ENCODE measurements at regions not wholly inside any gene's neighbourhood (a gene's known extent, or its start where the extent isn't known, plus 50 kb on each side); places are given as distances from the start of the nearest gene placed in this dataset.

DNA sequence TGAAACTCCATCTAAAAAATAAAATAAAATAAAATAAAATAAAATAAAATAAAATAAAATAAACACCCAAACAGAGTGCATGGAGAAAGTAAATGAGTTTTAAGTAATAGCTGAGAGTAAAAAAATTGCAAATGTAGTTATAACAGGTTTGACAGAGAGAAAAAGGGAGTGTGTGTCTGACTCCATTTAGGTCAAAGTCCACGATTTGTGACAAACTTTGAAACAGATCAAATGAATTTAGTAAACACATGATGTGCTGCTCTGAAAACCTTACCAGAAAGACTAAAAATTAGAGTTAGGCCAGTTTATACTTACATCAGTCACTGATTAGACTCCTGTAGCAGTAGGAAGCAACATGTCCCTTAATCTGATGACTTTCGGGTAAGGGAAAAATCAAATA lies 346.6 kb downstream of the PARP8 start:
- Histone ChIP-seq H3K27me3 (replicated peaks in 1 of 2; ENCODE audit: control insufficient read depth in 2 of 2, insufficient read depth in 2 of 2, low read length in 1 of 2) (no peaks in the 10 kb centered on the region), H3K9me3 (replicated peaks; ENCODE audit: control insufficient read depth, insufficient read depth, low read length) (no peaks in the 10 kb centered on the region), H3K79me2 (ENCODE audit: control insufficient read depth, insufficient read depth, low read length) (no peaks in the 10 kb centered on the region), H3K4me3 (no peak overlapping the region), H2AFZ (ENCODE audit: control insufficient read depth, low read depth, low read length) (no peak overlapping the region), H3K9ac (ENCODE audit: control insufficient read depth, insufficient read depth, low read length) (no peak overlapping the region), H3K27ac (ENCODE audit: control insufficient read depth, insufficient read depth) (no peak overlapping the region), H3K36me3 (ENCODE audit: control insufficient read depth in 2 of 2, insufficient read depth in 2 of 2, low read length in 1 of 2) (no peaks in the 10 kb centered on the region), H4K20me1 (ENCODE audit: control insufficient read depth, insufficient read depth) (no peaks in the 10 kb centered on the region), H3K4me1 (ENCODE audit: control insufficient read depth, insufficient read depth, low read length) (no peaks in the 10 kb centered on the region), H3K4me2 (ENCODE audit: control insufficient read depth, insufficient read depth) (no peak overlapping the region)
- BruUV-seq (replicated peaks) = no TSS peak
- intact Hi-C loops (cut with micrococcal nuclease; ENCODE audit: unreplicated experiment) = no loop called here
- ATAC-seq = no peak
- ChIA-PET SMC1A (ENCODE audit: uncharacterized antibody, unreplicated experiment) (no interaction called here), POLR2A (no interaction called here), CTCF (interaction anchor here (0.6 kb wide), 1 partner anchor 1889 kb away, joined by 3 read pairs; no protein-coding TSS in a partner anchor), RAD21 (ENCODE audit: unreplicated experiment) (no interaction called here)
- WGBS (ENCODE audit: insufficient coverage, insufficient replicate concordance, low lambda C conversion rate, missing lambda C conversion rate) = 52% methylated on average over 2 of the region's 2 CpGs
- in situ Hi-C loops (cut with MboI) = no loop called here
- FAIRE-seq = no peak
- DNase-seq (ENCODE audit: low read depth, low spot score) = no peak
- TF ChIP-seq ZNF207 (IDR thresholded peaks at IDR 0.05; ENCODE audit: borderline replicate concordance) = no peak
- no peak for TF ChIP-seq REST (IDR thresholded peaks at IDR 0.05; ENCODE audit: low read depth, low read length)
- no peak for TF ChIP-seq STAT1 (conservative IDR thresholded peaks at IDR 0.05)
- no peak for TF ChIP-seq SRF (IDR thresholded peaks at IDR 0.05; ENCODE audit: low read depth in 2 of 2, low read length in 2 of 2)
- no peak for TF ChIP-seq SMAD5 (IDR thresholded peaks at IDR 0.05; ENCODE audit: low read depth)
- TF ChIP-seq, protein P1, sequence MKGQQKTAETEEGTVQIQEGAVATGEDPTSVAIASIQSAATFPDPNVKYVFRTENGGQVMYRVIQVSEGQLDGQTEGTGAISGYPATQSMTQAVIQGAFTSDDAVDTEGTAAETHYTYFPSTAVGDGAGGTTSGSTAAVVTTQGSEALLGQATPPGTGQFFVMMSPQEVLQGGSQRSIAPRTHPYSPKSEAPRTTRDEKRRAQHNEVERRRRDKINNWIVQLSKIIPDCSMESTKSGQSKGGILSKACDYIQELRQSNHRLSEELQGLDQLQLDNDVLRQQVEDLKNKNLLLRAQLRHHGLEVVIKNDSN (IDR thresholded peaks at IDR 0.05; ENCODE audit: borderline replicate concordance, extremely low read length, insufficient read depth, low read depth, low read length) = no peak
- TF ChIP-seq BHLHE40 (IDR thresholded peaks at IDR 0.05; ENCODE audit: borderline replicate concordance in 1 of 2, low read depth in 2 of 2, low read length in 1 of 2) = no peak
- TF ChIP-seq HCFC1 (IDR thresholded peaks at IDR 0.05; ENCODE audit: low read length) = no peak
- TF ChIP-seq DPF2 (IDR thresholded peaks at IDR 0.05) = no peak
- TF ChIP-seq, protein P2, sequence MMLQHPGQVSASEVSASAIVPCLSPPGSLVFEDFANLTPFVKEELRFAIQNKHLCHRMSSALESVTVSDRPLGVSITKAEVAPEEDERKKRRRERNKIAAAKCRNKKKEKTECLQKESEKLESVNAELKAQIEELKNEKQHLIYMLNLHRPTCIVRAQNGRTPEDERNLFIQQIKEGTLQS (IDR thresholded peaks at IDR 0.05; ENCODE audit: borderline replicate concordance, extremely low read depth, low read depth, low read length) = no peak
- no peak for TF ChIP-seq RFX5 (IDR thresholded peaks at IDR 0.05; ENCODE audit: low read depth, low read length)
- no peak for TF ChIP-seq IRF4 (IDR thresholded peaks at IDR 0.05; ENCODE audit: low read depth, low read length)
- TF ChIP-seq, protein P3, sequence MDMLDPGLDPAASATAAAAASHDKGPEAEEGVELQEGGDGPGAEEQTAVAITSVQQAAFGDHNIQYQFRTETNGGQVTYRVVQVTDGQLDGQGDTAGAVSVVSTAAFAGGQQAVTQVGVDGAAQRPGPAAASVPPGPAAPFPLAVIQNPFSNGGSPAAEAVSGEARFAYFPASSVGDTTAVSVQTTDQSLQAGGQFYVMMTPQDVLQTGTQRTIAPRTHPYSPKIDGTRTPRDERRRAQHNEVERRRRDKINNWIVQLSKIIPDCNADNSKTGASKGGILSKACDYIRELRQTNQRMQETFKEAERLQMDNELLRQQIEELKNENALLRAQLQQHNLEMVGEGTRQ (IDR thresholded peaks at IDR 0.05; ENCODE audit: borderline replicate concordance, low read depth, low read length) = no peak
- TF ChIP-seq PAX5 (IDR thresholded peaks at IDR 0.05; ENCODE audit: borderline replicate concordance, low read depth, low read length) = no peak
- TF ChIP-seq, protein P4, sequence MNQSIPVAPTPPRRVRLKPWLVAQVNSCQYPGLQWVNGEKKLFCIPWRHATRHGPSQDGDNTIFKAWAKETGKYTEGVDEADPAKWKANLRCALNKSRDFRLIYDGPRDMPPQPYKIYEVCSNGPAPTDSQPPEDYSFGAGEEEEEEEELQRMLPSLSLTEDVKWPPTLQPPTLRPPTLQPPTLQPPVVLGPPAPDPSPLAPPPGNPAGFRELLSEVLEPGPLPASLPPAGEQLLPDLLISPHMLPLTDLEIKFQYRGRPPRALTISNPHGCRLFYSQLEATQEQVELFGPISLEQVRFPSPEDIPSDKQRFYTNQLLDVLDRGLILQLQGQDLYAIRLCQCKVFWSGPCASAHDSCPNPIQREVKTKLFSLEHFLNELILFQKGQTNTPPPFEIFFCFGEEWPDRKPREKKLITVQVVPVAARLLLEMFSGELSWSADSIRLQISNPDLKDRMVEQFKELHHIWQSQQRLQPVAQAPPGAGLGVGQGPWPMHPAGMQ (IDR thresholded peaks at IDR 0.05; ENCODE audit: borderline replicate concordance) = no peak
- TF ChIP-seq, protein P5, sequence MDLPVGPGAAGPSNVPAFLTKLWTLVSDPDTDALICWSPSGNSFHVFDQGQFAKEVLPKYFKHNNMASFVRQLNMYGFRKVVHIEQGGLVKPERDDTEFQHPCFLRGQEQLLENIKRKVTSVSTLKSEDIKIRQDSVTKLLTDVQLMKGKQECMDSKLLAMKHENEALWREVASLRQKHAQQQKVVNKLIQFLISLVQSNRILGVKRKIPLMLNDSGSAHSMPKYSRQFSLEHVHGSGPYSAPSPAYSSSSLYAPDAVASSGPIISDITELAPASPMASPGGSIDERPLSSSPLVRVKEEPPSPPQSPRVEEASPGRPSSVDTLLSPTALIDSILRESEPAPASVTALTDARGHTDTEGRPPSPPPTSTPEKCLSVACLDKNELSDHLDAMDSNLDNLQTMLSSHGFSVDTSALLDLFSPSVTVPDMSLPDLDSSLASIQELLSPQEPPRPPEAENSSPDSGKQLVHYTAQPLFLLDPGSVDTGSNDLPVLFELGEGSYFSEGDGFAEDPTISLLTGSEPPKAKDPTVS (IDR thresholded peaks at IDR 0.05; ENCODE audit: low read depth, low read length) = no peak

All from GM12878 (cell line).